GM13976 (cell line): ENCODE measurements at regions not wholly inside any gene's neighbourhood (a gene's known extent, or its start where the extent isn't known, plus 50 kb on each side); places are given as distances from the start of the nearest gene placed in this dataset.
"Not testable (repeated sequence)": the region's sequence is repeated elsewhere in the genome, so short reads cannot be mapped to it uniquely, and the experiment has no call there.

ENCODE experiments used
- DNase-seq: peaks from one replicate; pipeline ENCODE4 v3.0.0; 2012; ENCODE audit warnings: low spot score
- in situ Hi-C: fragments of 300-500 bp; cut with MboI; formaldehyde crosslinking; loops from one replicate; pipeline ENCODE4 v1.12.0; 2022; ENCODE audit warnings: low sequenced_read_pairs, mixed read lengths, inconsistent platforms; ENCODE audit not compliant: unreplicated experiment
- TF ChIP-seq, protein P1 (sequence below): IDR thresholded peaks from 2 replicates; pipeline ENCODE4 v1.5.1; 2012; ENCODE audit warnings: borderline replicate concordance, mild to moderate bottlenecking; ENCODE audit not compliant: insufficient read depth; ENCODE audit errors: extremely low read depth, missing control alignments, control extremely low read depth

DNA sequence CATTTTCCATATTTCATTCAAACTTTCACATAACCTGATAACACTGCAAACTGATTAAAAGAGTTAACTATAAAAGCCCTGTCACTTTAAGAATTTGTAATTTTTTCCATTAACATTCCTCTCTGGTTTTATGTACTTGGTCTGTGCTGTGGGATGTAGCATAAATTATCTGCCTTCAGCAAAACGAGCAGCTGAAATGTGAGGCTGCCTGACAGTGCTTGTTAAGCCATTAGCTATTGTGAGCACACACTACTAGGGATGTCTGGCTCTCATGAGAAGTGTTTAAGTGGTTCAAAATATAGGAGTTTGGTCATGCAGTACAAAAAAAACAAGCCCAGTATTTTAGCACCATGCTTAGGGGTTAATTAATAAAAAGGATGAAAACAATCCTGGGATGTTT is 63.0 kb downstream of the HOXA1 start:
- DNase-seq = no peak
- TF ChIP-seq, protein P1, sequence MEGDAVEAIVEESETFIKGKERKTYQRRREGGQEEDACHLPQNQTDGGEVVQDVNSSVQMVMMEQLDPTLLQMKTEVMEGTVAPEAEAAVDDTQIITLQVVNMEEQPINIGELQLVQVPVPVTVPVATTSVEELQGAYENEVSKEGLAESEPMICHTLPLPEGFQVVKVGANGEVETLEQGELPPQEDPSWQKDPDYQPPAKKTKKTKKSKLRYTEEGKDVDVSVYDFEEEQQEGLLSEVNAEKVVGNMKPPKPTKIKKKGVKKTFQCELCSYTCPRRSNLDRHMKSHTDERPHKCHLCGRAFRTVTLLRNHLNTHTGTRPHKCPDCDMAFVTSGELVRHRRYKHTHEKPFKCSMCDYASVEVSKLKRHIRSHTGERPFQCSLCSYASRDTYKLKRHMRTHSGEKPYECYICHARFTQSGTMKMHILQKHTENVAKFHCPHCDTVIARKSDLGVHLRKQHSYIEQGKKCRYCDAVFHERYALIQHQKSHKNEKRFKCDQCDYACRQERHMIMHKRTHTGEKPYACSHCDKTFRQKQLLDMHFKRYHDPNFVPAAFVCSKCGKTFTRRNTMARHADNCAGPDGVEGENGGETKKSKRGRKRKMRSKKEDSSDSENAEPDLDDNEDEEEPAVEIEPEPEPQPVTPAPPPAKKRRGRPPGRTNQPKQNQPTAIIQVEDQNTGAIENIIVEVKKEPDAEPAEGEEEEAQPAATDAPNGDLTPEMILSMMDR = no peak
- in situ Hi-C loops = no loop called here

DNA sequence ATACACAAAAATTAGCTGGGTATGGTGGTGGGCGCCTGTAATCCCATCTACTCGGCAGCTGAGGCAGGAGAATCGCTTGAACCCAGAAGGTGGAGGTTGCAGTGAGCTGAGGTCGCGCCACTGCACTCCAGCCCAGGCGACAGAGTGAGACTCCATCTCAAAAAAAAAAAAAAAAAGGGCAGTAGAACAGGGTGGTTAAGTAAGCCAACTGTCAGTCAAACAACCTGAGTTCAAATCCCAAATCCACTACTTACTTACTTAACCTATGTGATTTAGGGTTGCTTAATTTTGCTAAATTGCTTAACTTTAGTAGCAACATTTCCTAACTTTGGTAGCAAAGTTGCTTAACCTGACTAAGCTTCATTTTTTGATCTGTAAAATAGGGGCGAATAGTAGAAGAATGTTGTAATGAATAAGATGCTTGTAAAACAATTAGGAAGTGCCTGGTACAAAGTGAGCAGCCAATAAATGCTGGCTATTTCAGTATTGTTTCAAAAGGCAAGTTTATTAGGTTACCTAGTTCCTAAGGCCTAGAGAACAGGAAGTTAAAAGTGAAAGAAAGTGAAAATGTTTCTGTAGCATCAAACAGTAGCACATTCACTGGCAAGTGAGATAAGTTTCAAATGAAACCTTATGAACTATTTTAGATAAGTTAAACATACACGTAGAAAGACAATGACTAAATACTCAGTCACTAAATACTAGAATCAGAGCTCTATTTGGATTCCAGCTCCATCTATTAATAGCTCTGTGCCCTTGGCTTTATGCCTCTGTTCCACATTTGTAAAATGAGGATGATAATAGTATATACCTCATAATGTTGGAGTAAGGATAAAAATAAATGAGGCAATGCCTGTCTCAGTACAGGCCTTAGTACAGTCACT is 64.3 kb downstream of the HOXA1 start:
- peak; percentile 60 for DNase-seq
- TF ChIP-seq, protein P1 = no peak
- in situ Hi-C loops = no loop called here

DNA sequence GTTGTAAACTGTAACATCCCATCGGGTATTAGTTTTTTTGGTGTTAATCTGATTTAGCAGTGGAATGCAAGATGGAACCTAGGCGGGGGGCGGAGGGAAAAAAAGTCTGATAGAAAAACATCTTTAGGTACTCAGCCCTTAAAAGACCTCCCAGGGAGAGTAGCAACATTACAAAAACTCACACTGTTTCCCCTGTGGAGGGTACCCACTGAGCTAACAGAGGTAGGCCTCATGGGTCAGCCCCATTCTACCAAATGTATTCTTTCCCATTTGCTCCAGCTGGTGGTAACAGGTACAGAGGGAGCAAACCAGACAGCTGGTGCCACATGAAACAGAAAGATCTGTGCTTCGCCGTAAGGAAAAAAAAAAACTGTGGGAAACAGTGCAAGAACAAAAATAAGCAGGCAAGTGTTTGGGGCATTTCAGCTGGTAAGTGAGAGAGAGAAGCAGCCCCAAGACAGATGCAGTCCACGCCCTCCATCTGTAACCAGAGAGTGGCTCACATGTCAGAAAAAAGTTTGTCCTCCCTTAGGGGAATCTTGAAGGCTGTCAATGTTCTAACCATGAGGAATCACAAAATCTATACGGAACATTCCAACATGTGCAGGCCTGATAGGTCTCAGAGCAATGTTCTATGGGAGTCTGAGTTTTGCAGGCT is 65.3 kb downstream of the HOXA1 start:
- TF ChIP-seq, protein P1 = no peak
- in situ Hi-C loops = no loop called here

DNA sequence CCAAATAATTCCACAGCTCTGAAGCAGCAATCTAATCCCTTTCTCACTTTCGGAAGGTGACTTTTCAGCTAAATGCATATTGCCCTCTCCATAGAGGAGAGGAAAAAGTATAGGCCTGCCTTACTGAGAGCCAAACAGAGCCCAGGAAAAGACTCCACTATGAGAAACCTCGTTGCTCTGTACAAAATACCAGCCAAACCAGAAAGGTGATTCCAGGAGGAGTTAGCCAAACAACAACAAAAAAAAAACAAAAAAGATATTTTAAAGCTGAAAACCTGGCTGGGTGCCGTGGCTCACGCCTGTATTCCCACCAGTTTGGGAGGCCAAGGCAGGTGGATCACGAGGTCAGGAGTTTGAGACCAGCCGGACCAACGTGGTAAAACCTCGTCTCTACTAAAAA is 70.5 kb downstream of the HOXA1 start:
- TF ChIP-seq, protein P1 = no peak
- in situ Hi-C loops = no loop called here
- no peak for DNase-seq

More for the DNA sequence above, 65.3 kb downstream of the HOXA1 start:
- no peak for DNase-seq

DNA sequence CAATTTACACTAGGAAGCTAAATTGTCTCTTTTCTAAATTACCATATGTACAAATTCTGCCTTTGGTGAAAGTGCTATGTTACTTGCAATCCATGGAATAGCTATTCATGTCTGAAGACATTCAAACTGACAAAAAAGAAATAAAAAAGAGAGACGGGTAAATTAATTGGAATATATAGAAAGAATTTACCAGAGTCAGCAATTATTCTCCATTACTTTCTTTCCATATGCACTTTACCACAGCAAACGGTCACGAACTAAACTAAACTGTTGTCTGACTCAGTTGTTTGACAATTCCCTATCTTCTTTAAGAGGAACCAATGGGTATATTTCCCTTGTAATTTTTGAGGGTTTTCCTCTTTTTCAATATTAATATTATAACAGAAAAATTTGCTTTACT is 85.7 kb downstream of the HOXA1 start:
- DNase-seq = no peak
- in situ Hi-C loops = no loop called here
- TF ChIP-seq, protein P1 = no peak

DNA sequence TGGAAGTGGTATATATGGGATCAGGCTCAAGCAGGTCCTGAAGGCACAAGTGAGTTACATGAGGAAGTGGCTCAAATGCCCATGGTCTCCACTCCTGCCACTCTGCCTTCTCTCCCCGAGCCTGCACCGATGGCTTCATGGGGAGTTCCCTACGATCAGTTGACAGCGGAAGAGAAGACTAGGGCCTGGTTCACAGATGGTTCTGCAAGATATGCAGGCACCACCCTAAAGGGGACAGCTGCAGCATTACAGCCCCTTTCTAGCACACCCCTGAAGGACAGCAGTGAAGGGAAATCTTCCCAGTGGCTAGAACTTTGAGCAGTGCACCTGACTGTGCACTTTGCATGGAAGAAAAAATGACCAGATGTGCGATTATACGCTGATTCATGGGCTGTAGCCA is 95.3 kb downstream of the HOXA1 start:
- TF ChIP-seq, protein P1 = no peak
- DNase-seq = no peak
- in situ Hi-C loops = no loop called here

DNA sequence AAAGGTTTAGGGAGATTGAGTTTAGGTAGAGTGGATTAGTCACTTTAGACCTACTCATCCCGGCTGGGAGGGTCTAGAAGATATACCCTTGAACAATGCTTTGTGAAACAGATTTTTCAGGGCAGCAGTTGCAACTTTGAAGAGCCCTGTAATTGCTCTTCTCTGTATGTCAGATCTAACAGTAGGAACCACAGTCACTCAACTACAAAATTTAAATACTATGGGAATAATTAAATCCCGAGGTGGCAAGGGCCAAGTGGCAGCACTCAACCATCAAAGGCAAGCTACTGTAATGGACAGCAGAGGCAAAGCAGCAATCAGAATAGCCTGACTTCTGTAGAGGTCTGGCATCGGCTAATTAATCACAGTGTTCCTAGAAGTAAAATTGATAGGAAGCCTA is 97.5 kb downstream of the HOXA1 start:
- DNase-seq, in situ Hi-C loops: not testable (repeated sequence)
